ENCODE measurements at regions not wholly inside any gene's neighbourhood (a gene's known extent, or its start where the extent isn't known, plus 50 kb on each side); places are given as distances from the start of the nearest gene placed in this dataset.

DNA sequence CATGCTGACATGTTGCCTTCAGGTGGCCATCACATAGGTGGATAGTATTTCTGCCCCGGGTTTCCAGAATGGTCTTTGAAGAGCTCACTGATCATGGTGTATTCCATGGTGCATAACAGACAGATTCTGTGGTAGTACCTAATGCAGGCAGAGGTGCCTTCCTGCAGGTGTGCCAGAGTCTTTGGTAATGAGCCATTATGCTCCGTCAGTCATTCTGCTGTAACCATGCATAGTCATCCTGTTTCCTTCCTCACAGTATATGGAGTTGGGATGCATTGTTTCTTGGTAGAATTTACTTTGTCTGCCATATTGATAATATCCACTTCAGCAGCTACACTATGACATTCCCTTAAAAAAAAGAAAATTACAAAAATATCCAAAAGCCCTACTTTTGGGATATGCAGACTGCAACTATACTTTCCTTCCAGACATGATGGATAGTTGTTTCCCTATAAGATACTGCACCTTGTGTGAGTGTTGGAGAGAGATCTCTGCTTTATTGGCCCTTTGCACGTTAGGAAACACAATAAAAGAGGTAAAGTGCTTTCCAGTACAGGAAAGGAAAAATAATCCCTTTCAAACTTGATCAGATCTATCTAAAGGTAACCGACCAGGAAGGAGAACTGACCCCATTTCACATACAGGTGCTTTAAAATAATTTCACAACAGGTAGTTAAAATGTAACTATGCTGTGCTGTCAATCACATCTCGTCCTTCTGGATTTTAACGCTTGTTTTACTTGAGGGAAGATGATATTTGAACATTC lies 537.5 kb upstream of the WWC1 start:
- TF ChIP-seq, protein P1, sequence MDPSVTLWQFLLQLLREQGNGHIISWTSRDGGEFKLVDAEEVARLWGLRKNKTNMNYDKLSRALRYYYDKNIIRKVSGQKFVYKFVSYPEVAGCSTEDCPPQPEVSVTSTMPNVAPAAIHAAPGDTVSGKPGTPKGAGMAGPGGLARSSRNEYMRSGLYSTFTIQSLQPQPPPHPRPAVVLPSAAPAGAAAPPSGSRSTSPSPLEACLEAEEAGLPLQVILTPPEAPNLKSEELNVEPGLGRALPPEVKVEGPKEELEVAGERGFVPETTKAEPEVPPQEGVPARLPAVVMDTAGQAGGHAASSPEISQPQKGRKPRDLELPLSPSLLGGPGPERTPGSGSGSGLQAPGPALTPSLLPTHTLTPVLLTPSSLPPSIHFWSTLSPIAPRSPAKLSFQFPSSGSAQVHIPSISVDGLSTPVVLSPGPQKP (IDR thresholded peaks at IDR 0.05; ENCODE audit: low read depth, low read length): no peak
- TF ChIP-seq CBX5 (IDR thresholded peaks at IDR 0.05; ENCODE audit: low read depth) (no peak), MYB (IDR thresholded peaks at IDR 0.05; ENCODE audit: borderline replicate concordance, low read depth, low read length) (no peak), KAT2A (conservative IDR thresholded peaks at IDR 0.05; ENCODE audit: control insufficient read depth, low read depth, low read length) (no peak), MYC (IDR thresholded peaks at IDR 0.05; ENCODE audit: insufficient read depth, insufficient read length, insufficient replicate concordance, low read length, severe bottlenecking) (no peak)
- TF ChIP-seq, protein P2, sequence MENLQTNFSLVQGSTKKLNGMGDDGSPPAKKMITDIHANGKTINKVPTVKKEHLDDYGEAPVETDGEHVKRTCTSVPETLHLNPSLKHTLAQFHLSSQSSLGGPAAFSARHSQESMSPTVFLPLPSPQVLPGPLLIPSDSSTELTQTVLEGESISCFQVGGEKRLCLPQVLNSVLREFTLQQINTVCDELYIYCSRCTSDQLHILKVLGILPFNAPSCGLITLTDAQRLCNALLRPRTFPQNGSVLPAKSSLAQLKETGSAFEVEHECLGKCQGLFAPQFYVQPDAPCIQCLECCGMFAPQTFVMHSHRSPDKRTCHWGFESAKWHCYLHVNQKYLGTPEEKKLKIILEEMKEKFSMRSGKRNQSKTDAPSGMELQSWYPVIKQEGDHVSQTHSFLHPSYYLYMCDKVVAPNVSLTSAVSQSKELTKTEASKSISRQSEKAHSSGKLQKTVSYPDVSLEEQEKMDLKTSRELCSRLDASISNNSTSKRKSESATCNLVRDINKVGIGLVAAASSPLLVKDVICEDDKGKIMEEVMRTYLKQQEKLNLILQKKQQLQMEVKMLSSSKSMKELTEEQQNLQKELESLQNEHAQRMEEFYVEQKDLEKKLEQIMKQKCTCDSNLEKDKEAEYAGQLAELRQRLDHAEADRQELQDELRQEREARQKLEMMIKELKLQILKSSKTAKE (IDR thresholded peaks at IDR 0.05; ENCODE audit: low read depth, poor library complexity, severe bottlenecking): no peak
- H3K9me3 ChIP-seq (replicated peaks; ENCODE audit: control insufficient read depth, insufficient read depth, low read length): no peaks in the 10 kb centered on the region
- no TSS peak for BruUV-seq (replicated peaks)
- no peaks in the 10 kb centered on the region for H3K27me3 ChIP-seq (replicated peaks in 1 of 2; ENCODE audit: control insufficient read depth in 2 of 2, insufficient read depth in 2 of 2, low read length in 1 of 2)
- in situ Hi-C loops (cut with MboI): no loop called here
- WGBS (ENCODE audit: insufficient coverage, insufficient replicate concordance, low lambda C conversion rate, missing lambda C conversion rate): 0% methylated on average over 6 of the region's 6 CpGs
- H3K27ac ChIP-seq (ENCODE audit: control insufficient read depth, insufficient read depth): no peak overlapping the region
- H4K20me1 ChIP-seq (ENCODE audit: control insufficient read depth, insufficient read depth): no peaks in the 10 kb centered on the region
- DNase-seq (ENCODE audit: low read depth, low spot score): no peak
- no peaks in the 10 kb centered on the region for H3K79me2 ChIP-seq (ENCODE audit: control insufficient read depth, insufficient read depth, low read length)
- no peak overlapping the region for H3K4me3 ChIP-seq
- no peak for ATAC-seq
- H3K4me2 ChIP-seq (ENCODE audit: control insufficient read depth, insufficient read depth): no peak overlapping the region
- FAIRE-seq: no peak
- H3K4me1 ChIP-seq (ENCODE audit: control insufficient read depth, insufficient read depth, low read length): no peaks in the 10 kb centered on the region
- CTCF ChIA-PET: no interaction called here
- RAD21 ChIA-PET (ENCODE audit: unreplicated experiment): no interaction called here
- no peak overlapping the region for H2AFZ ChIP-seq (ENCODE audit: control insufficient read depth, low read depth, low read length)
- intact Hi-C loops (cut with micrococcal nuclease; ENCODE audit: unreplicated experiment): no loop called here
- H3K36me3 ChIP-seq (ENCODE audit: control insufficient read depth in 2 of 2, insufficient read depth in 2 of 2, low read length in 1 of 2): no peaks in the 10 kb centered on the region
- SMC1A ChIA-PET (ENCODE audit: uncharacterized antibody, unreplicated experiment): interaction anchor here (1.0 kb wide), 1 partner anchor 13 kb away, joined by 3 read pairs; no protein-coding TSS in a partner anchor
- POLR2A ChIA-PET: no interaction called here
- H3K9ac ChIP-seq (ENCODE audit: control insufficient read depth, insufficient read depth, low read length): no peak overlapping the region

Measured in GM12878 (cell line).